ENCODE measurements at regions not wholly inside any gene's neighbourhood (a gene's known extent, or its start where the extent isn't known, plus 50 kb on each side); places are given as distances from the start of the nearest gene placed in this dataset.
A peak's percentile ranks its signal among the peaks of the same experiment; 100 is the strongest.

DNA sequence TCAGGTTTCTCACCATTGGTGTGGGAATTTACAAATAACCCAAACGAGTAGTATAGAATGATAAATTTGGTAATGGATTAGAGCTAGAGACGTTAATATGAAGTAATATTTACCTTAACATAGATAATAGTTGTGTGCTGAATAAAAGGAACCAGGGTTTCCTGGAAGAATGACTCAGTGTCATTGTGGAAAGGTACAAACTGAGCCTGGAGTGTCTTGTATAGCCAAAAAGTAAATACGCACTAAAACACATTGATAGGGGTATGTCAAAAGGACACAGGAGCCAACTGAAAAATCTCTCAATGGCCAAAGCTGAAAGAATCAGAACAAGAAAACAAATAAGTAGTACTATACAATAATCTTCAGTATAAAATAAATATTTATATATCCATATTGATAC, 363.5 kb downstream of the SLCO4C1 start:
- no peaks in the 10 kb centered on the region for H3K79me1 ChIP-seq (ENCODE audit: low read length)
- no peak overlapping the region for H4K5ac ChIP-seq (ENCODE audit: low read length)
- no peak overlapping the region for H3K23ac ChIP-seq (ENCODE audit: low read length)
- no peak overlapping the region for H2BK15ac ChIP-seq (replicated peaks; ENCODE audit: low read depth)
- H3K4me1 ChIP-seq (ENCODE audit: control insufficient read depth, low read depth, low read length): no peaks in the 10 kb centered on the region
- H3K18ac ChIP-seq (ENCODE audit: low read length): no peak overlapping the region
- H2BK120ac ChIP-seq (ENCODE audit: low read depth, low read length): no peak overlapping the region
- H3K9ac ChIP-seq (ENCODE audit: low read length): no peak overlapping the region
- H3K27ac ChIP-seq (ENCODE audit: low read depth, low read length): no peak overlapping the region
- H3K79me2 ChIP-seq (ENCODE audit: control insufficient read depth, insufficient read depth, low read length): no peaks in the 10 kb centered on the region
- DNase-seq: no peak
- H2BK5ac ChIP-seq (ENCODE audit: low read length): no peak overlapping the region
- H3K4me2 ChIP-seq (ENCODE audit: low read length): no peak overlapping the region
- 100% methylated on average over 1 of the region's 3 CpGs for WGBS (ENCODE audit: extremely low coverage, insufficient coverage, low lambda C conversion rate)
- H3K27me3 ChIP-seq (ENCODE audit: insufficient read depth, low read length, poor library complexity): no peaks in the 10 kb centered on the region
- H4K8ac ChIP-seq (ENCODE audit: low read depth, low read length): no peak overlapping the region
- H3K36me3 ChIP-seq (ENCODE audit: control insufficient read depth, insufficient read depth, low read length): no peaks in the 10 kb centered on the region
- no peak overlapping the region for H3K4me3 ChIP-seq (ENCODE audit: low read length)
- H2AK5ac ChIP-seq (ENCODE audit: low read length): no peak overlapping the region
- no peak overlapping the region for H3K4ac ChIP-seq (ENCODE audit: low read depth, low read length)
- no peak overlapping the region for H3K56ac ChIP-seq (ENCODE audit: low read length)

DNA sequence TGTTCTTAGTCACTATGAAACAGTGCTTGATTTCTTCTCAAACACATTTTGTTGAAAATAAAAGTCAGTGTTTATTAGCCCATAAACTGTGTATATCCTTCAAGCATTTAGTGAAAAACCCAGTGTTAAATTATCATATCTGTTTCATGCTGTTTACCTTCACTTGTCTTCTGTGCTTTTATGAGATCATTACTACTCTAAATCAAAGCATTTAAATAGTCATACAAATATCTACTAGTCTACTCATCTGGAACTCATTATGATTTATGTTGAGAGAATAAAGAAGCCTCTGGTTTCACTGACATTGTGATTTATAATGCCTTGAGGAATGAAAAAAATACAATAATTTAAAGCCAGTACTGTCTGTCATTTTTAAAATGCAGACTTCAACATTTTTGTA, 366.5 kb downstream of the SLCO4C1 start:
- H3K4ac ChIP-seq (ENCODE audit: low read depth, low read length): no peak overlapping the region
- no peak overlapping the region for H3K27ac ChIP-seq (ENCODE audit: low read depth, low read length)
- H2BK15ac ChIP-seq (replicated peaks; ENCODE audit: low read depth): no peak overlapping the region
- H3K4me3 ChIP-seq (ENCODE audit: low read length): no peak overlapping the region
- no peak overlapping the region for H4K5ac ChIP-seq (ENCODE audit: low read length)
- DNase-seq: no peak
- H3K56ac ChIP-seq (ENCODE audit: low read length): no peak overlapping the region
- H2BK5ac ChIP-seq (ENCODE audit: low read length): no peak overlapping the region
- H3K79me1 ChIP-seq (ENCODE audit: low read length): no peaks in the 10 kb centered on the region
- no peak overlapping the region for H4K8ac ChIP-seq (ENCODE audit: low read depth, low read length)
- no peaks in the 10 kb centered on the region for H3K4me1 ChIP-seq (ENCODE audit: control insufficient read depth, low read depth, low read length)
- no peaks in the 10 kb centered on the region for H3K36me3 ChIP-seq (ENCODE audit: control insufficient read depth, insufficient read depth, low read length)
- H3K79me2 ChIP-seq (ENCODE audit: control insufficient read depth, insufficient read depth, low read length): no peaks in the 10 kb centered on the region
- H2BK120ac ChIP-seq (ENCODE audit: low read depth, low read length): no peak overlapping the region
- H3K18ac ChIP-seq (ENCODE audit: low read length): no peak overlapping the region
- H3K23ac ChIP-seq (ENCODE audit: low read length): no peak overlapping the region
- no peak overlapping the region for H2AK5ac ChIP-seq (ENCODE audit: low read length)
- H3K27me3 ChIP-seq (ENCODE audit: insufficient read depth, low read length, poor library complexity): no peaks in the 10 kb centered on the region
- no peak overlapping the region for H3K4me2 ChIP-seq (ENCODE audit: low read length)
- no peak overlapping the region for H3K9ac ChIP-seq (ENCODE audit: low read length)

DNA sequence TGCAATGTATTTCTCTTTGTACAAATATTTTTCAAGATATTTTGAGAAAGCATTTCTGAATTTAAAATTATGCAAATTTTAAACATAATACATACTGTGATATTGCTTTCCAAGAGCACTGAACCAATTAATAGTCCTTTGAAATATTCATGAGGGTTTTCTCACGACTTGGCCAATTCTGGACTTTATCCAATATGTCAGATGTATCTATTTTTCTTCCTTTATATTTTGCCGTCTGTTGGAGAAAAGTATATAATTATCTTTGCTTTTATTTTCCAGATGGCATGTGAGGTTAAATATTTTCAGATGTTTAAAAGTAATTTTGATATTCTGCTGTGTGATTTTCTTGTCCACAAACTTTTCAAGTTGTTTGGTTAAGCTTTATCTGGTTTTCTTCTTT, 378.9 kb downstream of the SLCO4C1 start:
- H3K56ac ChIP-seq (ENCODE audit: low read length): no peak overlapping the region
- H3K27me3 ChIP-seq (ENCODE audit: insufficient read depth, low read length, poor library complexity): no peaks in the 10 kb centered on the region
- DNase-seq: no peak
- H4K8ac ChIP-seq (ENCODE audit: low read depth, low read length): no peak overlapping the region
- H3K23ac ChIP-seq (ENCODE audit: low read length): no peak overlapping the region
- H3K79me2 ChIP-seq (ENCODE audit: control insufficient read depth, insufficient read depth, low read length): no peaks in the 10 kb centered on the region
- H3K4me3 ChIP-seq (ENCODE audit: low read length): no peak overlapping the region
- no peaks in the 10 kb centered on the region for H3K36me3 ChIP-seq (ENCODE audit: control insufficient read depth, insufficient read depth, low read length)
- H2BK5ac ChIP-seq (ENCODE audit: low read length): no peak overlapping the region
- no peak overlapping the region for H3K9ac ChIP-seq (ENCODE audit: low read length)
- no peak overlapping the region for H3K4ac ChIP-seq (ENCODE audit: low read depth, low read length)
- no peaks in the 10 kb centered on the region for H3K4me1 ChIP-seq (ENCODE audit: control insufficient read depth, low read depth, low read length)
- no peak overlapping the region for H3K4me2 ChIP-seq (ENCODE audit: low read length)
- WGBS (ENCODE audit: extremely low coverage, insufficient coverage, low lambda C conversion rate): no CpG with 5 or more reads among the region's 2 CpGs
- H2AK5ac ChIP-seq (ENCODE audit: low read length): no peak overlapping the region
- no peaks in the 10 kb centered on the region for H3K79me1 ChIP-seq (ENCODE audit: low read length)
- no peak overlapping the region for H3K18ac ChIP-seq (ENCODE audit: low read length)
- H2BK120ac ChIP-seq (ENCODE audit: low read depth, low read length): no peak overlapping the region
- H3K27ac ChIP-seq (ENCODE audit: low read depth, low read length): no peak overlapping the region
- no peak overlapping the region for H4K5ac ChIP-seq (ENCODE audit: low read length)
- no peak overlapping the region for H2BK15ac ChIP-seq (replicated peaks; ENCODE audit: low read depth)

DNA sequence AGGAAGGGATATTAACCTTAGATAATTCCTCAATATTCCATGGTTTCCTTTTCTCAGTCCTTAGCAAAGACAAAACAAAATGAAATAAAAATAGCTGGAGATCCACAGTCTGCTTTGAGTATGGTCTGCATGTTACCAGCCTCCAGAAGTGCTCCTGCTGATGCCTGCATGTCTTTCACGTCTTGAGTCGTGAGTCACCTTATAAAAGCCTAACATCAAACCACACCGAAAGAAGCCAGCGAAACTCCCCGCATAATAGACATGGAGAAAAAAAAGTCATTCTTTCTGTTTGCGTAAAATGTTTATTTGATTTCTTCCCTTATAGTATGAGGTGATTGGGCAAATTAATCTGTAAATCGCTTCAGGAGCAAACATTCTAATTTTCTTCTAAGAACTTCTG, 380.5 kb downstream of the SLCO4C1 start:
- Histone ChIP-seq H3K79me1 (ENCODE audit: low read length) (no peaks in the 10 kb centered on the region), H2BK5ac (ENCODE audit: low read length) (no peak overlapping the region), H3K4ac (ENCODE audit: low read depth, low read length) (no peak overlapping the region), H3K4me3 (ENCODE audit: low read length) (no peak overlapping the region), H3K4me1 (ENCODE audit: control insufficient read depth, low read depth, low read length) (no peaks in the 10 kb centered on the region), H2AK5ac (ENCODE audit: low read length) (no peak overlapping the region), H4K8ac (ENCODE audit: low read depth, low read length) (no peak overlapping the region), H3K18ac (ENCODE audit: low read length) (no peak overlapping the region), H3K27me3 (ENCODE audit: insufficient read depth, low read length, poor library complexity) (no peaks in the 10 kb centered on the region), H3K36me3 (ENCODE audit: control insufficient read depth, insufficient read depth, low read length) (no peaks in the 10 kb centered on the region), H3K56ac (ENCODE audit: low read length) (no peak overlapping the region), H2BK120ac (ENCODE audit: low read depth, low read length) (no peak overlapping the region), H2BK15ac (replicated peaks; ENCODE audit: low read depth) (no peak overlapping the region), H3K23ac (ENCODE audit: low read length) (no peak overlapping the region), H3K4me2 (ENCODE audit: low read length) (no peak overlapping the region), H3K9ac (ENCODE audit: low read length) (no peak overlapping the region), H3K27ac (ENCODE audit: low read depth, low read length) (no peak overlapping the region), H4K5ac (ENCODE audit: low read length) (no peak overlapping the region), H3K79me2 (ENCODE audit: control insufficient read depth, insufficient read depth, low read length) (no peaks in the 10 kb centered on the region)
- WGBS (ENCODE audit: extremely low coverage, insufficient coverage, low lambda C conversion rate): no CpG with 5 or more reads among the region's 7 CpGs
- DNase-seq: peak; percentile 65

DNA sequence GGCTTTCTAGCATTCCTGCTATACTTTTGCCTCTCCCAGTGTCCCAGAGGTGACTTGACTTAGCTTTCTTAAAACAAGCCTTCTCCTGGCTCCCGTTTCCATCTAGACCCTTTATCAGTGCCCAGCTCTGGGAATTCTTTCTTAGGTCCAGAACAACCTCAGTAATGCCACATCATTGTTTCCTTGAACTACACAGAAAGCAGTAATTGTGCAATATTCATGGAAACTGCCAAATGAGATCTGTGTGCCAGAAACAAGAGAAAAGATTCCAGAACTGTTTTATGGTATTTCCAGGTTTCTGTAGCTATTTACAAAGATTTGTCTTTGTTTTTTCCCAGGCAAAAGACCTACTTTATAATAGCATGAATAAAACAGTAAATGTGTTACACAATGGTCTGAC, 391.3 kb downstream of the SLCO4C1 start:
- Histone ChIP-seq H3K36me3 (ENCODE audit: control insufficient read depth, insufficient read depth, low read length) (no peaks in the 10 kb centered on the region), H2AK5ac (ENCODE audit: low read length) (no peak overlapping the region), H3K79me2 (ENCODE audit: control insufficient read depth, insufficient read depth, low read length) (no peaks in the 10 kb centered on the region), H3K27me3 (ENCODE audit: insufficient read depth, low read length, poor library complexity) (no peaks in the 10 kb centered on the region), H3K23ac (ENCODE audit: low read length) (no peak overlapping the region), H3K9ac (ENCODE audit: low read length) (no peak overlapping the region), H3K4ac (ENCODE audit: low read depth, low read length) (no peak overlapping the region), H3K4me3 (ENCODE audit: low read length) (no peak overlapping the region), H4K8ac (ENCODE audit: low read depth, low read length) (no peak overlapping the region), H3K27ac (ENCODE audit: low read depth, low read length) (no peak overlapping the region), H2BK5ac (ENCODE audit: low read length) (no peak overlapping the region), H3K4me1 (ENCODE audit: control insufficient read depth, low read depth, low read length) (no peaks in the 10 kb centered on the region), H3K4me2 (ENCODE audit: low read length) (no peak overlapping the region), H2BK120ac (ENCODE audit: low read depth, low read length) (no peak overlapping the region), H4K5ac (ENCODE audit: low read length) (no peak overlapping the region), H3K56ac (ENCODE audit: low read length) (no peak overlapping the region), H3K79me1 (ENCODE audit: low read length) (no peaks in the 10 kb centered on the region), H2BK15ac (replicated peaks; ENCODE audit: low read depth) (no peak overlapping the region), H3K18ac (ENCODE audit: low read length) (no peak overlapping the region)
- no peak for DNase-seq
- no CpG with 5 or more reads among the region's 1 CpG for WGBS (ENCODE audit: extremely low coverage, insufficient coverage, low lambda C conversion rate)

DNA sequence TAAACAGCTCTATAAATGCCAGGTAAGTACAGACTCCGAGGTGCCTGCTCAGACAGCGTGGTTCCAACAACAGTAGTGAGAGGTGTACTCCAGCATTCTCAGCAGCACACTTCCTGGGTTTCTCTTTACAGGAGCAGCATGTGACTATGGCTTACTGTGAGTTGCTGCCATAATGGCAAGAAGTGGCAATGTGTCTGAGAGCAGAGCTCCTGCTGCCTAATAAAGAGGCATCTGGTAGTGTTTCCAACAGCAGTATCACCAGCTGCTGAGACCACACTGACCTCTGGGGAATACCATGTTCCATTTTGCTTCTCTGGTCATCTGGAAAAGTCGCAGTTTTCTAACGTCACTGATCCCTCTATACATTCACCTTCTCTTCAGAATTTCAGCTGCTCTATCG, 398.2 kb downstream of the SLCO4C1 start:
- Histone ChIP-seq H4K8ac (ENCODE audit: low read depth, low read length) (no peak overlapping the region), H3K4ac (ENCODE audit: low read depth, low read length) (no peak overlapping the region), H3K23ac (ENCODE audit: low read length) (no peak overlapping the region), H2AK5ac (ENCODE audit: low read length) (no peak overlapping the region), H3K27ac (ENCODE audit: low read depth, low read length) (no peak overlapping the region), H2BK5ac (ENCODE audit: low read length) (no peak overlapping the region), H3K18ac (ENCODE audit: low read length) (no peak overlapping the region), H3K4me2 (ENCODE audit: low read length) (no peak overlapping the region), H2BK120ac (ENCODE audit: low read depth, low read length) (no peak overlapping the region), H3K79me1 (ENCODE audit: low read length) (no peaks in the 10 kb centered on the region), H4K5ac (ENCODE audit: low read length) (no peak overlapping the region), H3K56ac (ENCODE audit: low read length) (no peak overlapping the region), H3K4me1 (ENCODE audit: control insufficient read depth, low read depth, low read length) (no peaks in the 10 kb centered on the region), H2BK15ac (replicated peaks; ENCODE audit: low read depth) (no peak overlapping the region), H3K27me3 (ENCODE audit: insufficient read depth, low read length, poor library complexity) (no peaks in the 10 kb centered on the region), H3K9ac (ENCODE audit: low read length) (no peak overlapping the region), H3K79me2 (ENCODE audit: control insufficient read depth, insufficient read depth, low read length) (no peaks in the 10 kb centered on the region), H3K36me3 (ENCODE audit: control insufficient read depth, insufficient read depth, low read length) (no peaks in the 10 kb centered on the region), H3K4me3 (ENCODE audit: low read length) (no peak overlapping the region)
- no CpG with 5 or more reads among the region's 5 CpGs for WGBS (ENCODE audit: extremely low coverage, insufficient coverage, low lambda C conversion rate)
- DNase-seq: peak; percentile 66

Data from mesendoderm (in vitro differentiated cells).